Dedifferentiated amniotic fluid mesenchymal stem cell (primary cell): ENCODE measurements at regions not wholly inside any gene's neighbourhood (a gene's known extent, or its start where the extent isn't known, plus 50 kb on each side); places are given as distances from the start of the nearest gene placed in this dataset.
"Not testable (repeated sequence)": the region's sequence is repeated elsewhere in the genome, so short reads cannot be mapped to it uniquely, and the experiment has no call there.

ENCODE experiments used
- DNase-seq: peaks from one replicate; pipeline ENCODE4 v3.0.0-alpha.2; 2016; ENCODE audit errors: extremely low spot score

DNA sequence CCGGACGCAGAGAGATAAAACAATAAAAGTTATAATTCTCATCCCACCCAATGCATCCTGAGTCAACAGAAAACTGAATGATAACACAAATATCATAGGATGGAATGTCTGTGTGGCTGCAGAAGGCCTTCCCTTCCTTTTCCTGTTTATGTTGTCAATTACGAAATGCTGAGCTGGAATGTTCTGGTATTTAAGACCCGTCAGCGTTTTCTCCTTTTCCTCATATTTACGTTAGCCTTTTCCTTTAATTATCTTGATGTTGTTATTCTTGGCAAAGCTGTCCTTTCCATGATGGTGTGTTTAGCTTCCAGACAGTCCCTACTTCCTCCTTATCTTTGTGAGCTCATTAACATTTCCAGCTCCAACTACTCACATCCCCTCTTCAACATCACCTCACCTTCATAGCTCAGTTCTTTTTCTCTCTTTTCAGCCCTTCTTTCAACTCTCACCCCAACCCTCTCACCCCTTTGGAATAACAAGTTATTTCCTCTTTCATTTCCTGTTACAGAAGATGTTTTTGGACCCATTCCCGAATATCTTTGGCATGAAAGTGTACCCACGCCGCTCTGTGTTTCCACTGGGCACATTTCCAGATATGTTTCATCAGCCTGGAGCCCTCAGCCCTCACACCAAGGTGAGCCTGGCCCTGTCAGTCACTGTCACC is 221.6 kb downstream of the NR2F1-AS1 start:
- DNase-seq: peak; percentile 51

DNA sequence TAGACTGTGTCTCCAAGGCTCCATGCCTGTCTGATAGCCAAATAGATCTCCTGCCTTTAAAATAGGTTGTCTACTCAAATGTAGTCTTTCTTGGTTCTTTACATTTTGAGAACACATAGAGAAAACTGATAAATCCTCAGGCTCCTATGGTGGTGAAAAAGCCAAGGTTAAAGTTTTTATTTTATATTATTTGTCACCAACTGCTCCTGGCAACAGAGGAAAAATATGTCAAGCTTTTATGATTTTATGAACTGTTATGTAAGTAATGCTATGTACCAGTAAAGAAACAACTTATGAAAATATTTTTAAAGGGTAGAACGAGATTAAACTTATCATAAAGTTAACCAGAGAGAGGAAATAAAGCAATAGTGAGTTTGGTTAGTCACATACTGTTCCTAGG is 222.8 kb downstream of the NR2F1-AS1 start:
- DNase-seq: no peak

DNA sequence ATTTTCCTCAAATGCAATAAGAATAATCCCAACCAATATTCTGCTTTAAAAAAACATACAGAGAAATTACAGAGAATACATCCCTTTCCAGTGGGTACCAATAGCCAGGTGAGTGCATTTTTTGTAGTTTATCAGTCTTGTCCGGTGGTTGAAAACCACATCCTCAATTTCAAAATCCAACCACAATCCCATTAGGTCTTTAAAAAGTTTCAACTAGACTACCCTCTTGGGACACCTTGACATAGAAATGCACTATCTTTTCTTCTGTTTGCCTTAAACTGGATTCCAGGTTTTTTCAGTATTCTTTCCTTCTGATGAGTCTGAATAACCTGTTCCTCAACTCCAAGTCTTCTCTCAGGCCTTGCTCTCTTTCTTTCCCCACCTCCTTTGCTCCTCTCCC is 223.3 kb downstream of the NR2F1-AS1 start:
- no peak for DNase-seq

- DNase-seq: no peak
Observed at GRCh38 chr5:93355691-93356090, 225.3 kb downstream of the NR2F1-AS1 start.

- DNase-seq: no peak
Observed at GRCh38 chr5:93352186-93352585, 228.8 kb downstream of the NR2F1-AS1 start.

- no peak for DNase-seq
Observed at GRCh38 chr5:93349613-93350012, 231.4 kb downstream of the NR2F1-AS1 start.

DNA sequence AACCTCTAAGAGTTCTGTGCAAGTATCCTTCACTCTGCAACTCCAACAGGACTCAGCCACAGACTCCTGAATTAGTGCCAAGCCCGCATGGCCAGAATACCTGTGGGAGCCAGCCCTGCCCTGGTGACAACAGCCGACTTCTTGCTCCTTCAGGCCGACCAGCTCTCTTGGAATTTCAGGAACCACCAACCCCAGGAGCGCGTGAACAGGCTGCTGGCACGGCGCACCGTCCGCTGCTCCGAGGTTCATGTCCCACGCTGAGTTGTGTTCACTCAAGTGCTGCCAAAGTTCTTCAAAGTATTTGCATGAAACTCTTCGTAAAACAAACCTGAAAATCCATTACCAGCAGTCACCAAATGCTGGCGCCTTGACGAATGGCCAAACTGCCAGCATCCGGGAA is 232.8 kb downstream of the NR2F1-AS1 start:
- DNase-seq: no peak

GRCh38 chr5:93346850-93347249 is 234.2 kb downstream of the NR2F1-AS1 start:
- DNase-seq: not testable (repeated sequence)

GRCh38 chr5:93346301-93346700 is 234.7 kb downstream of the NR2F1-AS1 start:
- no peak for DNase-seq

GRCh38 chr5:93343570-93343969 is 237.4 kb downstream of the NR2F1-AS1 start:
- DNase-seq: no peak

- DNase-seq: no peak
Observed at GRCh38 chr5:93342563-93343061, 238.4 kb downstream of the NR2F1-AS1 start.

GRCh38 chr5:93340881-93341280 is 240.1 kb downstream of the NR2F1-AS1 start:
- DNase-seq: no peak

DNA sequence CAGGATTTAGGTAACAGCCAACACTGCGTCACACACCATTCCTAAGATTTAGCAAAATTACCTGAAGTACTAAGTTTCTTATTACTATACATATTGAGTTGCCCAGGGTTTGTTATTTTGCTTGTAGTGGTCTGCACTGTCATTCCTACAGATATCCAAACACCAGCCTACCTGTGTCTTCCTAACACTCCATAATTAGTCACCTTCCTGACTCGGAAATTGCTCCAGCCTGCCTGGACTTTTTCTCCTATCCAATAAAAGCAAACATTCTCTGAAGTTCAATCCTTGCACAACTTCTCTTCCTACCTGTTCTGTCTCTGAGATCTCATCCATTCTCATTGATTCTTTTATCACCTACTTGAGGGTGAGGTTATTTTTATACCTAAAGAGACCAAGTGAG is 243.9 kb downstream of the NR2F1-AS1 start:
- DNase-seq: no peak

DNA sequence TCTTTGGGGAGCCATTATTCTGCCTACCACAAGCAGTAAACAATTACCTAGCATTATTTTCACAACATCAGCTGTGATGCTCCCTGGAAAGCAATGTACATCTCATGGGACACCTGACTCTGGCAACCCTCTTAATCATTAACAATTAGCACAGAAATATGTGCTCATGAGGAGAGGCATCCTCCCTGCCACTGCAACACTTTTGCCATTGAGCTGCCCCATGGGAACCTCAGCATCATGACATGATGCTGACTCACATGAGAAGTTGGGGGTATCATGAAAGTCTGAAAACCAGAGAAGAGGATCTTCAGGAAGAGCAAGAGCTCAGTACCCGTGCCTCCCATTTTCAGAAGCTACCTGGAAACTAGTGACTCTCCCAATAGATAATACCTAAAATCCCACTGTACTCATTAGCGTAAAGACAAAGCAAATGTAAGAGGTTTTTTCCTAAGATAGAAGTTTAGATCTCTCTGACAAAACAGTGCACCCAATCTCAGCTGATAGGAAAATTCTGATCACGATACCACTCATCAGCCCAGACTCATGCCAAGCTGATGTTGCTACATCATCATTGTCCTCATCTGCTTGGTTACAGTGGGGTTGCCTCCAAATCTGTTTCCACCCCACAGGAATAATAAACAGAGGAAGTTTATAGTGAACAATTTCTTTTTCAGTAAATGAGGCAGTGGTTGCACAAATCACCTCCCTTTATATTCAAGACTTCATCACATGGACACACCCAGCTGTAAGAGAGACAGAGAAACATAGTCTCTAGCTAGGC is 244.5 kb downstream of the NR2F1-AS1 start:
- no peak for DNase-seq

DNA sequence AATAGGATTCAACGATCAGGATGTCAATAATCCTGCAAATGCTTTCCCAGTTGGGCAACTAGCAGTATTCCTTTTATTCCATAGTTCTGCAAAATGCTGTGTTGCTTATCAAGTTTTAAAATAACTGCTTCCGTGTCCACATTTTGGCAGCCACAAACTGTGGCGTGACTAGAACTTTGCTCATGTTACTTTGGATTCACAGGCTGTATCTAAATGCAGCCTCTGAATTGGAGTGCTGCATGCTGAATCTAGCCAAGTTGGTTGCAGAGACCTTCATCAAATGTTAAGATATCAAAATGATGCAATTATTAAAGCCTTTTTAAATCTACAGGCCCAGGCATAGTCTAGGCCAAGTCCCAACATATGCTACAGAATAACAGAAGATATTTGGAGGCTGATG is 249.2 kb downstream of the NR2F1-AS1 start:
- DNase-seq: no peak

DNA sequence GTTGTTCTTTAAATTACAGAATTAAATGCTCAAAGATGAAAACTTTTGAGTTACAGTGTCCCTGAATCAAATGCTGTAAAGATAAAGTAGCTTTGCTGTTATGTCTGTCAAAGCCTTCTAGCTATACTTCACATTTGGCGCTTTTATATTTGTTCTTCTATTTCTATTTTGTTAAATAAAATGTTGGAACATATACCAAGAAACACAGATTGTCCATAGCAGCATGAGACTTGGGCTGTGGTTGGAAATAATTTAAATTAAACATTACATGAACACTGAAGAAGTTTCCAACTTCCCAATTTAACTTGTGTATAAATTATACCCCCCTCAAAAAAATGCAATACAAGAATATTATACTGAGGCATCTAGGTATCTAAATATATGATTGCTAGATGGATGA is 249.8 kb downstream of the NR2F1-AS1 start:
- no peak for DNase-seq

GRCh38 chr5:93330506-93330905 is 250.5 kb downstream of the NR2F1-AS1 start:
- no peak for DNase-seq

- DNase-seq: no peak
Observed at GRCh38 chr5:93329756-93330155, 251.3 kb downstream of the NR2F1-AS1 start.

- no peak for DNase-seq
Observed at GRCh38 chr5:93328833-93329232, 252.2 kb downstream of the NR2F1-AS1 start.

GRCh38 chr5:93327605-93328004 is 253.4 kb downstream of the NR2F1-AS1 start:
- no peak for DNase-seq

DNA sequence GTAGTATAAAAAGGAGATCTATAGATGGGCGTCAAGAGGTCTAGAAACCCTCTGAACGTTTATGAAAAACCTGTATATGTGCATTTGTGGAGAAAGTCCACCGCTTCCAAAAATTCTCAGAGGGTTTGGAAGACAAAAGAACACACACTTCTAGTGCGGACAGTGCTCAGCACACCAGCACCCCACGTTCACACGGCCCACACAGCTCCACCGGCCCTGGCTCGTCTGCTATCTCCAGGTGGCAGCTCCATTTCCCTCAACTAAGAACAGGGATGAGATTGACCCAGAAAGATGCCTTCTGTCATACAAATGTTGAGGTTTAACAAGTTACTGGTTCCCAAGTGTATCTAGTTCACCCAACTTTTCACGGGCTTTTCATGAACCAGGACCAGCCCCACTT is 255.1 kb downstream of the NR2F1-AS1 start:
- no peak for DNase-seq

DNA sequence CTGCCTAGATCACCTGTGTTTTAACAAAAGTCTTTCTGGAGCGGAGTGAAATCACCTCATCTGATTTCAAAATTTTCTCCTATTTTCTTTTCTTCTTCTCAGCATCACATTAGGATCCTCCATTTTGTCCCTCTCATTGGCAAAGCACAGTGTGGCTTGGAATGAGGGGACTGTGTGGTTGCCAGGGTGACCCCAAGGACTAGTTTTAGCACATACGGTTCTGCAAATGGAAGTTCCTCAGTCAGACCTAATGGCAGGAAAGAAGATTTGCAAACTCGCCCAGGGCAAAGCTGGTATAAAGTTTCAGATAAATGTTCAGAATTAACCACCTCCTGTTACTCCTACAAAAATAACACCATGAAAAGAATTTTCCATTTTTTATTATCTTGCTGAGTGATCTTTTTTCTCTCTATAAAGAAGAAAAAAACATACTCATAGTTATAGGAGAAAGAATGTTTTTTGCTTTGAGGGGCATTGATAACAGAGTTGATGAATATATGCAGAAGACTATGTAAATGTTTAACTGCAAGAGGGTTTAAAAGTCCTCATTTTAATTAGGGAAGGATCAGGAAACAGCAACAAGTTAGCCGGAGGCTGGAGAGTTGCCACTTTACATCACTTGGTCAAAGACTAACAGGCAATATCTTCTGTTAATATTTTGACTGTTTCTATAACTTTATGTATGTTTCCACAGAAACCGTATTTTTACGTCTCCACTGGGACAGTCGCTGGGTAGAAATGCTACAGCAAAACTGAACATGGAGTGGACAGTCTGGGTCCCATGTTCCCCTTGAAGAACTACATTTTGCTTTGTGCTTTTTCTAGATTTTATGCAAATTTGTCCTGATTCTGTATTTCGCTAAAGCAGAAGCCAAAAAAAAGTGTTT is 257.8 kb downstream of the NR2F1-AS1 start:
- no peak for DNase-seq
